Upper lobe of left lung (tissue), 4 donors: ENCODE measurements at regions not wholly inside any gene's neighbourhood (a gene's known extent, or its start where the extent isn't known, plus 50 kb on each side); places are given as distances from the start of the nearest gene placed in this dataset.

ENCODE experiments used
- EP300 ChIP-seq, 4 donors: sonication (generic); formaldehyde crosslinking; IDR thresholded peaks; one replicate each; pipeline ENCODE4 v1.5.1; 2017; ENCODE audit warnings: antibody characterized with exemption in 4 of 4, control low read depth in 2 of 4
- POLR2A ChIP-seq, 4 donors: fragments of 450-650 bp; IDR thresholded peaks; one replicate each; pipeline ENCODE4 v1.5.1; 2016 to 2017; ENCODE audit warnings: antibody characterized with exemption in 4 of 4, mild to moderate bottlenecking in 2 of 4
- POLR2AphosphoS5 ChIP-seq, 2 donors: sonication (generic); formaldehyde crosslinking; IDR thresholded peaks; one replicate each; pipeline ENCODE4 v1.5.1; 2017; ENCODE audit warnings: antibody characterized with exemption in 2 of 2
- TF ChIP-seq, protein P1 (sequence below), 6 experiments: fragments of 450-650 bp in 4 of 6; fragments of 200-600 bp in 2 of 6; sonication (generic) in 2 of 6; IDR thresholded peaks; one replicate each; pipeline ENCODE4 v1.5.1; 2016 to 2019; ENCODE audit warnings: antibody characterized with exemption in 6 of 6

DNA sequence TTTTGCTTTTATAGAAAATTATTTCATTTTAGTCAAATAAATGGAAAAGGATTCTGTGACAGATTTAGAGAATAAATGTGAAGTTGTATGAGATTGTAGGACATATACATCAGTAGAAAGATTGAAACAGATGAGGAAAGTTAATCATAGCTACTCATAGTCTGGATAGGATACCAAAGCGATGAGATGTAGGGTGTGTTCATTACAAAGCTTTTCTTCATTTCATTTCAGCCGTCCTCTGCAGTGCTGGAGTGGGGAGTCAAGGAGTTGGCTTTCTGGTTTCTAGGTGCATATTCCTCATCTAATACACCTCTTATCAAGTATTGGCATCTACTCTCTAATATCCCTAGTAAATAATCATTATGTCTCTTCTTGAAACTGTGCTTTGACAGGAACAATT is 149.5 kb upstream of the NEGR1 start:
- TF ChIP-seq POLR2A (IDR thresholded peaks at IDR 0.05) (no peak), POLR2AphosphoS5 (IDR thresholded peaks at IDR 0.05) (no peak), EP300 (IDR thresholded peaks at IDR 0.05) (no peak)
- TF ChIP-seq, protein P1, sequence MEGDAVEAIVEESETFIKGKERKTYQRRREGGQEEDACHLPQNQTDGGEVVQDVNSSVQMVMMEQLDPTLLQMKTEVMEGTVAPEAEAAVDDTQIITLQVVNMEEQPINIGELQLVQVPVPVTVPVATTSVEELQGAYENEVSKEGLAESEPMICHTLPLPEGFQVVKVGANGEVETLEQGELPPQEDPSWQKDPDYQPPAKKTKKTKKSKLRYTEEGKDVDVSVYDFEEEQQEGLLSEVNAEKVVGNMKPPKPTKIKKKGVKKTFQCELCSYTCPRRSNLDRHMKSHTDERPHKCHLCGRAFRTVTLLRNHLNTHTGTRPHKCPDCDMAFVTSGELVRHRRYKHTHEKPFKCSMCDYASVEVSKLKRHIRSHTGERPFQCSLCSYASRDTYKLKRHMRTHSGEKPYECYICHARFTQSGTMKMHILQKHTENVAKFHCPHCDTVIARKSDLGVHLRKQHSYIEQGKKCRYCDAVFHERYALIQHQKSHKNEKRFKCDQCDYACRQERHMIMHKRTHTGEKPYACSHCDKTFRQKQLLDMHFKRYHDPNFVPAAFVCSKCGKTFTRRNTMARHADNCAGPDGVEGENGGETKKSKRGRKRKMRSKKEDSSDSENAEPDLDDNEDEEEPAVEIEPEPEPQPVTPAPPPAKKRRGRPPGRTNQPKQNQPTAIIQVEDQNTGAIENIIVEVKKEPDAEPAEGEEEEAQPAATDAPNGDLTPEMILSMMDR (IDR thresholded peaks at IDR 0.05) = no peak
